Lung (tissue), 11 donors: ENCODE measurements at regions not wholly inside any gene's neighbourhood (a gene's known extent, or its start where the extent isn't known, plus 50 kb on each side); places are given as distances from the start of the nearest gene placed in this dataset.

ENCODE experiments used
- ATAC-seq: fragments of 200-7000 bp; cut with Tn5 transposase; one replicate; pipeline ENCODE4 v1.9.1; 2020; ENCODE audit warnings: moderate number of reproducible peaks; ENCODE audit not compliant: insufficient read depth, low FRiP score
- DNase-seq, 3 donors: peaks; one replicate each; pipeline ENCODE4 v3.0.0-alpha.2; 2013 to 2017
- H3K27ac ChIP-seq, 2 donors: one replicate each; pipeline ENCODE4 v1.5.1; 2013; ENCODE audit warnings: mild to moderate bottlenecking in 2 of 2, moderate library complexity in 2 of 2, control low read depth in 1 of 2, inconsistent platforms in 1 of 2, low read depth in 1 of 2, low read length in 1 of 2
- H3K27me3 ChIP-seq, 3 donors: one replicate each; pipeline ENCODE4 v1.5.1; 2013; ENCODE audit warnings: low read length in 2 of 3; ENCODE audit not compliant: control insufficient read depth in 3 of 3, insufficient read depth in 3 of 3
- H3K36me3 ChIP-seq, 4 donors: one replicate each; pipeline ENCODE4 v1.5.1; 2013; ENCODE audit warnings: low read length in 4 of 4, mild to moderate bottlenecking in 1 of 4, moderate library complexity in 1 of 4; ENCODE audit not compliant: control insufficient read depth in 4 of 4, insufficient read depth in 4 of 4
- H3K4me1 ChIP-seq, 5 donors: one replicate each; pipeline ENCODE4 v1.5.1; 2013; ENCODE audit warnings: low read length in 5 of 5, mild to moderate bottlenecking in 2 of 5, moderate library complexity in 1 of 5; ENCODE audit not compliant: control insufficient read depth in 5 of 5, insufficient read depth in 5 of 5
- H3K4me3 ChIP-seq: one replicate; pipeline ENCODE4 v1.5.1; 2013; ENCODE audit warnings: mild to moderate bottlenecking, control low read depth, moderate library complexity
- H3K9ac ChIP-seq, 2 donors: one replicate each; pipeline ENCODE4 v1.5.1; 2013; ENCODE audit warnings: low read length in 2 of 2, control low read depth in 1 of 2; ENCODE audit not compliant: insufficient read depth in 1 of 2
- H3K9me3 ChIP-seq, 4 donors: one replicate each; pipeline ENCODE4 v1.5.1; 2013; ENCODE audit warnings: low read length in 3 of 4, mild to moderate bottlenecking in 1 of 4, moderate library complexity in 1 of 4; ENCODE audit not compliant: control insufficient read depth in 4 of 4, insufficient read depth in 3 of 4
- CTCF ChIP-seq: IDR thresholded peaks from 2 replicates; pipeline ENCODE4 v1.5.1; 2012; ENCODE audit warnings: mild to moderate bottlenecking; ENCODE audit errors: control extremely low read depth, extremely low read depth
- WGBS, 2 donors: extraction: QIAGEN DNeasy Blood & Tissue Kit; methylation state at CpG; one replicate each; pipeline ENCODE4 v1.1.7; 2013; 5-methylcytosine and 5-hydroxymethylcytosine counted together
- donor health status: control.
- donor health status: control.
- donor health status: Bipolar disorder and iron deficiency.
- donor health status: healthy.
- donor health status: DM: yes; HTN: yes; CAD: no.

- WGBS, 2 donors: 83 to 89% methylated on average over 8 of the region's 8 CpGs
- no peak for ATAC-seq
- no peak for TF ChIP-seq CTCF
- H3K9ac ChIP-seq: no peak overlapping the region
- H3K27me3 ChIP-seq: no peaks in the 10 kb centered on the region
- no peak for DNase-seq
- H3K4me3 ChIP-seq: no peak overlapping the region
- peaks cover 0 to 5% (median under 1%) of the 10 kb centered on the region in 4 donors for H3K9me3 ChIP-seq
- no peaks in the 10 kb centered on the region for H3K36me3 ChIP-seq
- H3K4me1 ChIP-seq: peaks cover 0 to 5% (median 0%) of the 10 kb centered on the region in 5 donors
- no peak overlapping the region for H3K27ac ChIP-seq
Measured at GRCh38 chr22:47369020-47369419, 606.6 kb downstream of the TBC1D22A start.

GRCh38 chr22:47367993-47368945 lies 605.8 kb downstream of the TBC1D22A start:
- no peak for DNase-seq
- H3K4me3 ChIP-seq: no peak overlapping the region
- WGBS, 2 donors: 81 to 84% methylated on average over 19 to 21 of the region's 21 CpGs

GRCh38 chr22:47367107-47367690 lies 604.7 kb downstream of the TBC1D22A start:
- Histone ChIP-seq H3K9me3 (peaks cover 0 to 5% (median 2%) of the 10 kb centered on the region in 4 donors), H3K4me3 (no peak overlapping the region), H3K36me3 (no peaks in the 10 kb centered on the region), H3K9ac (no peak overlapping the region), H3K27me3 (no peaks in the 10 kb centered on the region), H3K27ac (no peak overlapping the region), H3K4me1 (peaks cover 0 to 5% (median 0%) of the 10 kb centered on the region in 5 donors)
- 54 to 87% methylated on average over 7 of the region's 7 CpGs for WGBS, 2 donors
- ATAC-seq (no peak), DNase-seq (no peak)
- no peak for TF ChIP-seq CTCF

More at GRCh38 chr22:47367993-47368945, 605.8 kb downstream of the TBC1D22A start:
- Histone ChIP-seq H3K9ac (no peak overlapping the region), H3K27ac (no peak overlapping the region), H3K9me3 (peaks cover 0 to 5% (median 2%) of the 10 kb centered on the region in 4 donors), H3K4me1 (peaks cover 0 to 5% (median 0%) of the 10 kb centered on the region in 5 donors), H3K27me3 (no peaks in the 10 kb centered on the region), H3K36me3 (no peaks in the 10 kb centered on the region)
- no peak for TF ChIP-seq CTCF
- ATAC-seq: no peak
